ENCODE measurements at regions not wholly inside any gene's neighbourhood (a gene's known extent, or its start where the extent isn't known, plus 50 kb on each side); places are given as distances from the start of the nearest gene placed in this dataset.
"Not testable (repeated sequence)": the region's sequence is repeated elsewhere in the genome, so short reads cannot be mapped to it uniquely, and the experiment has no call there.

- DNase-seq (ENCODE audit: low read depth) = no peak
Observed at GRCh38 chr11:130526846-130527245, 78.4 kb downstream of the ADAMTS15 start.

- DNase-seq (ENCODE audit: low read depth) = peak; percentile 54
Observed at GRCh38 chr11:130527636-130528297, 79.3 kb downstream of the ADAMTS15 start.

GRCh38 chr11:130528298-130529261, 80.1 kb downstream of the ADAMTS15 start:
- DNase-seq (ENCODE audit: low read depth) = no peak

- no peak for DNase-seq (ENCODE audit: low read depth)
Observed at GRCh38 chr11:130529366-130529765, 80.9 kb downstream of the ADAMTS15 start.

DNA sequence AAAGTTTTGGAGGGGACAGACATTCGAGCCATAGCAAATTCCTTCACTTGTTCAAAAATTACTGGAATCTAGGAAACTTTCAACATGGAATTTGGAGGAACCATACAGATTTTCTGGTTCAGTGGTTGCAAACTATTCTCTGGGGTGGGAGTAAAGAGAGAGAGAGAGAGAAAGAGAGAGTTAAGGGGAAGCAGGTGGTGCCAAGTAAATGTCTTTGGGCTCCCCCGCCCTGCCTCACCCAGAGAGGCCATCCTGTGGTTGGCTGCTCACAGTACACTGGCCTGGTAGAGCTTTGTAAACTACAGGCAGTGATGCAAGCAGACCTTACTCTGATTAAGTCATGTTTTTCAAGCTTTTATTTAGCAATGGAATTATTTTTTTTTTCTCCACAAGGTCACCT, 82.6 kb downstream of the ADAMTS15 start:
- no peak for DNase-seq (ENCODE audit: low read depth)

DNA sequence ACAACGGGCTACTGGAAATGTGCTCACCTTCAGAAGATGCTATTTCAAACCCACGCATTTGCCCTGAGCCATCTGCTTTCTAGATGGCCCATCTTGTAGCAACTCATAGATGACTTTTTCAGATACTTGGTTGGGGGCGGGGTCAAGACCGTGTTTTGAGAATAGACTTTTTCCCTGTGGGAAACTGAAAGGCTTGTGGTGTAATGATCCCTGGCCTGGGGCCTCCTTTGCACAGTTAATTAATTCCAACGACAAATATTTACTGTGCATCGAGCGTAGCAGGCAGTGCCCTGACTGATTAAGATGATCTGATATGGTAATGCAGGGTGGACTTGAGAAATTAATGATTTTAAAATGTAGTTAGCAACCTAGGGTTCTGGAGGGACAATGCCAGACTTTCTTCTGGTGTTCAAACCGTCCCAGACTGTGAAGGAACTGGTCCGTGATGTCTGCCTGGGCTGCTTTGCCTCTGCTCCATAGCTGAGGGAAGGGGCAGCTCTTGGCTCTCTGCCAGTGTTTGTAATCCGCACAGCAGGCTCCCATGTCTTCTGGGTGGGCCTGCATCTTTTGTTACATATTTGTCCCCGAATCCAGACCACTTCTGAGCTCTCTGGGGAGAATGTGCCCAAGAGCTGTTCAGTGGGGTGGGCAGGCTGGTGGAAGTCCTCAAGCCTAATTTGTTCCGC, 84.8 kb downstream of the ADAMTS15 start:
- DNase-seq (ENCODE audit: low read depth) = no peak

DNA sequence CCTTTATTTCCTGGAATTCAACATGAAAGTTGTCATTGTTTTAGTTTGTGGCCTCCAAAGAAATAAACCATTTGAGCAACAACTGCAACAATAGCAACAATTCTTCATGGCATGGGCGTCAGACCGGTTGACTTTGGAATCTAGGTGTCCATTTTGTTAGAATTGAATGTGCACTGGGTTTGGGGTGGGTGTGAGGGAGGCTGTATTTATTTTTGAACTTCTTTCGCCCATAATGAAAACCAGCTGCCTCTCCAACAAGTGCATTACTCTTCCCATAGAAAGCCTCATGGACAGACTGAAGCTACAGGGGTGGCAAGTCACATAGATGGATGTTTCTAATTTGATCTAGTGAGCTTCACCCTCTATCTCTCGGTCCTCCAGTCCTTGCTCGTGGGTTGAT, 85.4 kb downstream of the ADAMTS15 start:
- no peak for DNase-seq (ENCODE audit: low read depth)

- no peak for DNase-seq (ENCODE audit: low read depth)
Observed at GRCh38 chr11:130534551-130534950, 86.1 kb downstream of the ADAMTS15 start.

GRCh38 chr11:130535520-130535919, 87.1 kb downstream of the ADAMTS15 start:
- DNase-seq (ENCODE audit: low read depth) = no peak

GRCh38 chr11:130536106-130537040, 87.9 kb downstream of the ADAMTS15 start:
- DNase-seq (ENCODE audit: low read depth) = no peak

DNA sequence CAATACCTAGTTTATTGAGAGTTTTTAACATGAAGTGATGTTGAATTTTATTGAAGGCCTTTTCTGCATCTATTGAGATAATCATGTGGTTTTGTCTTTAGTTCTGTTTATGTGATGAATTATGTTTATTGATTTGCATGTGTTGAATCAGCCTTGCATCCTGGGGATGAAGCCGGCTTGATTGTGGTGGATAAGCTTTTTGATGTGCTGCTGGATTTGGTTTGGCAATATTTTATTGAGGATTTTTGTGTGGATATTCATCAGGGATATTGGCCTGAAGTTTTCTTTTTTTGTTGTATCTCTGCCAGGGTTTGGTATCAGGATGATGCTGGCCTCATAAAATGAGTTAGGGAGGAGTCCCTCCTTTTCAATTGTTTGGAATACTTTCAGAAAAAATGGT, 91.2 kb downstream of the ADAMTS15 start:
- DNase-seq (ENCODE audit: low read depth) = not testable (repeated sequence)

GRCh38 chr11:130544266-130544665, 95.8 kb downstream of the ADAMTS15 start:
- no peak for DNase-seq (ENCODE audit: low read depth)

DNA sequence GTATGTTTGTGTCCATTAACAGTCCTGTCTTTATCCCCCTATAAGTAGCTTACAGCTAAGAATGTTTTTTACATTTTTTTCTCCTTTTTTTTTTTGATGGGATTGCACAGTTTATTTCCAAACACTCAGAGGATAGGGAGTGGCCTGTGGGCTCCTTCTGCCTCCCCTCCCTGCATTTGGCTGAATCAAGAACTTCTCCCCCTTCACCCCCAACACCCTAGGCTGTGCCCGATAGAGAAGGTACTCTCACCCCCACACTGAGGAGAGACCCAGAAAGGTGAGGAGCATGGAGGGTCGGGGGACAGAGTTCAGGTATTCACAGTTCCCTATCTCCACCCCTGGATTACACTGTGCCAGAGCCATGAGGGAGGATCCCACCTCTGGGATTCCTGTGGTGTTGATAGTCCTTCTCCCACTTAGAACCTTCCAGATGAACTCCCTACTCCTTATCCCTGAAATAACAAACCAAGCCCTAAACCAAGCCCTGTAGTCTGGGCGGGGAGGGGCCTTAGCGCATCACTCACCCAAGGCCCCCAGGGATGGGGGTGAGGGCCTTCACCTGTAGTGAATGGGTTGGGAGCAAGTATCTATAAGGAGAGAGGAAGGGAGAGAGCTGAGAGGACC, 97.1 kb downstream of the ADAMTS15 start:
- no peak for DNase-seq (ENCODE audit: low read depth)

DNA sequence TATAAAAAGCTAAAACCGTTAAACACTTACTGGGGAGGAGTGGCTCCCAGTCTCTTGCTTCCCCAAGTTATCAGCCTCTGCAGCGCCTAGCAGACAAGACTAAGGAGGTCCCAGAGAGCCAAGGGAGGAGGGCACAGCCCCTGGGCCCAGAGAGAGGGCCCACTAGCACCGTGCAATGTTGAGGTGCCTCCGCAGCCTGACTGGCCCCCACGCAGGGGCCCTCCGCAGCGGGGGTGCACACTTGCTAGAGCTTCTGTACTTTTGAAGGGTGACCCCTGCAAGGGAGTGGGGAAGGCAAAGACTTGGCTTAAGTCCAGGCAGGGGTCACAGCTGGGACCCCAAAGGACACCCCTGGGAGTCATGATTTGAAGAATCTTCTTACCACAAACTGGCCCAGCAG, 98.0 kb downstream of the ADAMTS15 start:
- DNase-seq (ENCODE audit: low read depth) = no peak

GRCh38 chr11:130546901-130547694, 98.7 kb downstream of the ADAMTS15 start:
- no peak for DNase-seq (ENCODE audit: low read depth)

GRCh38 chr11:130547761-130548490, 99.5 kb downstream of the ADAMTS15 start:
- no peak for DNase-seq (ENCODE audit: low read depth)

DNA sequence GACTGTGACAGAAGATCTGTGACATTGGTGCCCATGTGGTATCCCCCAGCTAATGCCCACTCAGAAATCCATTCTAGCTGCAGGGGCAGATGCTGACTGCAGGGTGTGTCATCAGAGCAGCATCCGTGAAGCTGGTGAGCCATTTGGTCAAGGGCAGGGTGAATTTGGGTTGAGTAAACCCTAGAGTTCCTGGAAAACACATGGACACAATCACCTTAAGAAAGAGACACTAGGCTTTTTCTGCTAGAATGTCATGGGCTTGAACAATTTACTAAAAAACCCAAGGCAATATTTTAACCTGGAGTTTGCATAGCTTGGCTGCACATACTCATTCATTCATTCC, 100.0 kb downstream of the ADAMTS15 start:
- DNase-seq (ENCODE audit: low read depth) = no peak

DNA sequence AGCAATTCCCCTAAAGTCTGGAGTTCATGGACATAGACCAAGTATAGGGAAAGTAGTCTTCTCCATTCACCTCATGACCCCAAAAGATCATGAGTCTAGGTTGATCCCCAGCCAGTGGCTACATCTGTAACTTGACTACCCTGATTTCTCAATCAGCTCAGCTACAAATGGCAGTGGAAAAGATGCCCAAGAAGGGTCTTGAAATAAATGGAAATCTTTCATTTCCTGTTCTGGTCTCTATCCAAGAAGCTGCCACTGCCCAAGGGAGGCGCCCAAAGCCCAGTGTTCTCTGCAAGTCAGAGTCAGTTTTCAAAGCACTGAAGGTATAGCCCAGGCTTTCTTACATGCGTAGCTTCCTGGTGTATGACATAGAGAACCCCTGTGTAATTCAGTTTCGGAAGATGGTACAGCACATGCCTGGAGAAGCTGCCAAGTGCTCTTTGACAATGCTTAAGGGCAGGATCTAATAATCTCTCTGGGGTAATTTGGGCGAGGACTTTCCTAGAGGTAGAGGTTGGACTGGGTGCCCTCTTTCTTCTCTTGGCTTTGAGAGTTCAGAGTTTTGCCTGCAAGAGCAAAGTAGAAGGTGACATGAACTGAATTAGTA, 101.1 kb downstream of the ADAMTS15 start:
- no peak for DNase-seq (ENCODE audit: low read depth)

DNA sequence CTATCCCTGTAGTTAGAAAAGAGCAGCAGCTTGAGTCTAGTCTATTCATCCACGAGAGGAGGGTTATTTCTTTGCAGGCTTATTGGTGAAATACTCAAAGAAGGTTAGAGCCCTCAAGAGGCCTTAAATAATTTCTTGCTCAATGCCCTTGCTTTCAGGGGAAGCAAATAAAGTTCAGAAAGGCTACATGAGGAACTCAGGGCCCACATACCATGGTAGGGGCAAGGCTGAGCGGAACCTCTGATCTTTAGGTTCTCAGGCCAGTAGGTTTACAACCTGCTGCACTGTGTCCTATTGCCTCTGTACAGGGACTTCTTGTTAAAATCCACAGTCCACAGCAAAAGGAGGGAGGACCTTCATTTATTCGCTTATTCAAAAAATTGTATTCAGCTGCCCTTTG, 101.7 kb downstream of the ADAMTS15 start:
- DNase-seq (ENCODE audit: low read depth) = no peak
